ENCODE measurements at regions not wholly inside any gene's neighbourhood (a gene's known extent, or its start where the extent isn't known, plus 50 kb on each side); places are given as distances from the start of the nearest gene placed in this dataset.
"Not testable (repeated sequence)": the region's sequence is repeated elsewhere in the genome, so short reads cannot be mapped to it uniquely, and the experiment has no call there.

DNA sequence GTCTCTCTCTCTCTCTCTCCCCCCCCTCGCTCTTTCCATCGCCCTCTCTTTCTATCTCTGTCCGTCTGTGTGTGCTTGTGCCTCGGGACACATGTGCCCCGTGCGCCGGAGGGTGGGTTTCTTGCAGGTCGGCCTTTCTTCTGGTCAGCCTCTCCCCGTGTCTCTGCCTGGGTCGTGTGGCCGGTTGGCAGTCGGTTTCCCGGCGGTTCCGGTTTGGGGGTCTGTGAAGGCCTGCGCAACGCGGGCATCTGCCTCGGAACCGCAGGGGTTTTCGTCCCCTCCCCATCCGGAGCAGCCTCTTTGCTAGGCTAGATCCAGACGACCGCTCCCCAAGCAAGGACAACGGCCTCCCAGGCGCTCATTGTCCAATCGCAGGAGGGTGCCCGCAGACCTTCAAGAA lies 1418.5 kb upstream of the PCDH10 start:
- H3K9me3 ChIP-seq; H3K36me3 ChIP-seq; DNase-seq (ENCODE audit: extremely low spot score); H3K4me1 ChIP-seq; H3K27ac ChIP-seq (replicated peaks in 1 of 4); intact Hi-C loops (cut with DNase I); H3K4me3 ChIP-seq; H3K27me3 ChIP-seq: not testable (repeated sequence)
- WGBS = 91% methylated on average over 14 of the region's 28 CpGs

DNA sequence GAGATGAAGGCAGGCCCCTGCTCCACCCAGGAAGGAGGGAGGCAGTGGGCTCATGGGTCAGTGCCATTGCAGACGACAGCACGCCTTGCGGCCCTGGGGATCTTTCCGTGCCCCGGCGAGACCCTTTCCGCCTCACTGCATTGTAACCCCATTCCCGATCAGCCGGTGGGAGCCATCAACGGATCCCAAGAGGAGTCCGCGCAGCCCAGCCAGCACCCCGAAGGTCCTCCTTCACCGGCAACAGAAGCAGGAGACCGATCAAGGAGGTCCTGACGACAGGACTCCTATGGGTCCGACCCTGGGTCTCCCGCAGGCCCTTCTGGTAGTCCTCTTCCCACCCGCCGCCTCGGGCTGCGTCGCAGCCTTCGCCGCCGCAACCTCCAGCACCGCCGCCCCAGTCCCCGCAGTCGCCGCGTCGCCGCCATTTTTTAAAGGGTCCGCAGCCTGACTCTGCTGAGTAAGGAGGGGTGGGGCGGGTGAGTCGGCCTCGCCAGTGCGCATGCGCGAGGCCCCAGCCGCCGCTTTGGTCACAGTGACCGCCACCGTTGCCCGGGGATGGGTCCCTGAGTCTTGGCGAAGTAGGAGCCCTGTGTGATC lies 1417.0 kb upstream of the PCDH10 start:
- DNase-seq (ENCODE audit: extremely low spot score); H3K4me1 ChIP-seq; H3K4me3 ChIP-seq; H3K27ac ChIP-seq (replicated peaks in 1 of 4); H3K36me3 ChIP-seq; H3K27me3 ChIP-seq; intact Hi-C loops (cut with DNase I); H3K9me3 ChIP-seq: not testable (repeated sequence)
- 100% methylated on average over 11 of the region's 47 CpGs for WGBS

DNA sequence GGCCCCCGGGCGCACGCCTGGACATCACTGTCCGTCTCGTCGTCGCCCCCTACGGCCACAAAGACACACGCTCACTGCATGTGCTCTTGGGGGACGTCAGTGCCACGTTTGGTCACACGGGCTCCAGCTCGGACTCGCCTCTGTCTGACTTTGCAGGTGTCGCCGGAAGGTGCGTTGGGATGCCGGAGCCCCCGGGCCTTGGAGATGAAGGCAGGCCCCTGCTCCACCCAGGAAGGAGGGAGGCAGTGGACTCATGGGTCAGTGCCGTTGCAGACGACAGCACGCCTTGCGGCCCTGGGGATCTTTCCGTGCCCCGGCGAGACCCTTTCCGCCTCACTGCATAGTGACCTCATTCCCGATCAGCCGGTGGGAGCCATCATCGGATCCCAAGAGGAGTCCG lies 1414.8 kb upstream of the PCDH10 start:
- DNase-seq (ENCODE audit: extremely low spot score); H3K9me3 ChIP-seq; H3K36me3 ChIP-seq; H3K27ac ChIP-seq (replicated peaks in 1 of 4); H3K4me3 ChIP-seq; H3K27me3 ChIP-seq; H3K4me1 ChIP-seq; intact Hi-C loops (cut with DNase I): not testable (repeated sequence)
- no CpG with 5 or more reads among the region's 31 CpGs for WGBS

DNA sequence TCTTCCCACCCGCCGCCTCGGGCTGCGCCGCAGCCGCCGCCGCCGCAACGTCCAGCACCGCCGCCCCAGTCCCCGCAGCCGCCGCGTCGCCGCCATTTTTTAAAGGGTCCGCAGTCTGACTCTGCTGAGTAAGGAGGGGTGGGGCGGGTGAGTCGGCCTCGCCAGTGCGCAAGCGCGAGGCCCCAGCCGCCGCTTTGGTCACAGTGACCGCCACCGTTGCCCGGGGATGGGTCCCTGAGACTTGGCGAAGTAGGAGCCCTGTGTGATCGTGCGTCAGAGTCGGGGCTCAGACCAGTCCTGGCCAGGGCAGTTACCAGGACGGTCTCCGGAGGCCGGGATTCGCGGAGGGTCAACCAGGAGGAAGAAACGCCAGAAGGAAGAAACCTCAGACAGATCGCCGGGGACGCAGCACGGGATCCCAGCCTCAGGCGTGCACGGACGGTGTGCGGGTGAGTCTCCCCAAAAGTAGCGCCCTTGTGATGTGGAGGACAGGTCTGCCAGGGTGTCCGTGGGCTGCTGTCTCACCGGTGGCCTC lies 1414.2 kb upstream of the PCDH10 start:
- H3K36me3 ChIP-seq; H3K27ac ChIP-seq (replicated peaks in 1 of 4); H3K4me1 ChIP-seq; H3K27me3 ChIP-seq; DNase-seq (ENCODE audit: extremely low spot score); H3K4me3 ChIP-seq; intact Hi-C loops (cut with DNase I); H3K9me3 ChIP-seq: not testable (repeated sequence)
- WGBS = 92% methylated on average over 17 of the region's 51 CpGs

DNA sequence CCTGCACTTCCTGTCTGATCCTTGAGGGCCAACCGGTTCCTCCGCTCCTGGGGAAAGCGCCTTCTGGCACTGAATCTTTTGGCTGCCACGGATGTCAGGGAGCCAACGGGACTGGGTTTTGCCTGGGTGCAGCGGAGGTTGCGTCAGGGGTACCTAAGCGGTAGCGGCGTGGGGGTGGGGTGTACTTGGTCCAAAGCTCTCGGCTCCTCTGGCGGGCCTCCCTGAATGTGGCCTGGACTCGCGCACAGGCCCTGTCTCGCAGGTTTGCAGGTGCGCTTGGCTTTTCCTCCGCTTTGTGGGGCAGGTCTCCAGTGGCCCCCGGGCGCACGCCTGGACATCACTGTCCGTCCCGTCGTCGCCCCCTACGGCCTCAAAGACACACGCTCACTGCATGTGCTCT lies 1410.1 kb upstream of the PCDH10 start:
- WGBS = no CpG with 5 or more reads among the region's 26 CpGs
- H3K36me3 ChIP-seq; H3K27ac ChIP-seq (replicated peaks in 1 of 4); H3K9me3 ChIP-seq; H3K27me3 ChIP-seq; DNase-seq (ENCODE audit: extremely low spot score); H3K4me3 ChIP-seq; H3K4me1 ChIP-seq; intact Hi-C loops (cut with DNase I): not testable (repeated sequence)

DNA sequence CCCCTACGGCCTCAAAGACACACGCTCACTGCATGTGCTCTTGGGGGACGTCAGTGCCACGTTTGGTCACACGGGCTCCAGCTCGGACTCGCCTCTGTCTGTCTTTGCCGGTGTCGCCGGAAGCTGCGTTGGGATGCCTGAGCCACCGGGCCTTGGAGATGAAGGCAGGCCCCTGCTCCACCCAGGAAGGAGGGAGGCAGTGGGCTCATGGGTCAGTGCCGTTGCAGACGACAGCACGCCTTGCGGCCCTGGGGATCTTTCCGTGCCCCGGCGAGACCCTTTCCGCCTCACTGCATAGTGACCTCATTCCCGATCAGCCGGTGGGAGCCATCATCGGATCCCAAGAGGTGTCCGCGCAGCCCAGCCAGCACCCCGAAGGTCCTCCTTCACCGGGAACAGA lies 1407.3 kb upstream of the PCDH10 start:
- H3K36me3 ChIP-seq; DNase-seq (ENCODE audit: extremely low spot score); H3K4me1 ChIP-seq; H3K9me3 ChIP-seq; H3K27ac ChIP-seq (replicated peaks in 1 of 4); intact Hi-C loops (cut with DNase I); H3K27me3 ChIP-seq; H3K4me3 ChIP-seq: not testable (repeated sequence)
- WGBS = no CpG with 5 or more reads among the region's 27 CpGs

DNA sequence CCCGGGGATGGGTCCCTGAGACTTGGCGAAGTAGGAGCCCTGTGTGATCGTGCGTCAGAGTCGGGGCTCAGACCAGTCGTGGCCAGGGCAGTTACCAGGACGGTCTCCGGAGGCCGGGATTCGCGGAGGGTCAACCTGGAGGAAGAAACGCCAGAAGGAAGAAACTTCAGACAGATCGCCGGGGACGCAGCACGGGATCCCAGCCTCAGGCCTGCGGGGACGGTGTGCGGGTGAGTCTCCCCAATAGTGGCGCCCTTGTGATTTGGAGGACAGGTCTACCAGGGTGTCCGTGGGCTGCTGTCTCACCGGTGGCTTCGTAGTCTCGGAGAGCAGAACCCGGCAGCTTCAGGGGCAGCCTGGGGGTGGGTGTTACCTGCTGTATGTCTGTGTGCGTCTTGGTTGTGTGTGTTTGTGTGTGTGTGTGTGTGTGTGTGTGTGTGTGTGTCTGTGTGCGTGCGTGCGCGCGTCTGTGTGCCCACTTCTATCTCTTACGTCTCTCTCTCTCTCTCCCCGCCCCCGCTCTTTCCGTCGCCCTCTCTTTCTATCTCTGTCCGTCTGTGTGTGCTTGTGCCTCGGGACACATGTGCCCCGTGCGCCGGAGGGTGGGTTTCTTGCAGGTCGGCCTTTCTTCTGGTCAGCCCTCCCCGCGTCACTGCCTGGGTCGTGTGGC lies 1406.4 kb upstream of the PCDH10 start:
- H3K9me3 ChIP-seq; intact Hi-C loops (cut with DNase I); H3K4me3 ChIP-seq; H3K27ac ChIP-seq (replicated peaks in 1 of 4); H3K4me1 ChIP-seq; H3K27me3 ChIP-seq; H3K36me3 ChIP-seq; DNase-seq (ENCODE audit: extremely low spot score): not testable (repeated sequence)
- 92% methylated on average over 20 of the region's 45 CpGs for WGBS

DNA sequence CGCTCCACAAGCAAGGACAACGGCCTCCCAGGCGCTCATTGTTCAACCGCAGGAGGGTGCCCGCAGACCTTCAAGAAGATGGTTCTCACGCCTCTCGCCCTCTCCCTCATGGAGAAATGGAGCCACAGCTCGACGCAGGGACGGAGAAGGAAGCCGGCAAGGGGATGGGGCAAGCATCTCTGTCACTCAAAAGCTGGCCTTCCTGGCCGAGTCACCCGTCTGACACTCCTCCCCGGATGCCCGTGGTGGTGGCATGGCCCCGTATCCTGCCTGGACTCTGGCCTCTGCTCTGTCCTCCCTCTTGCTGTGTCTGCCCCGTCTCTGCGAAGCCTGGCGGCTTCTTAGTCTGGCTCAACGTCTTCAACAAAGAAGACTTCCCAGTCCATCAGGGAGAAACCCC lies 1405.7 kb upstream of the PCDH10 start:
- H3K9me3 ChIP-seq; H3K27me3 ChIP-seq; H3K36me3 ChIP-seq; intact Hi-C loops (cut with DNase I); DNase-seq (ENCODE audit: extremely low spot score); H3K27ac ChIP-seq (replicated peaks in 1 of 4); H3K4me1 ChIP-seq; H3K4me3 ChIP-seq: not testable (repeated sequence)
- 93% methylated on average over 9 of the region's 20 CpGs for WGBS

DNA sequence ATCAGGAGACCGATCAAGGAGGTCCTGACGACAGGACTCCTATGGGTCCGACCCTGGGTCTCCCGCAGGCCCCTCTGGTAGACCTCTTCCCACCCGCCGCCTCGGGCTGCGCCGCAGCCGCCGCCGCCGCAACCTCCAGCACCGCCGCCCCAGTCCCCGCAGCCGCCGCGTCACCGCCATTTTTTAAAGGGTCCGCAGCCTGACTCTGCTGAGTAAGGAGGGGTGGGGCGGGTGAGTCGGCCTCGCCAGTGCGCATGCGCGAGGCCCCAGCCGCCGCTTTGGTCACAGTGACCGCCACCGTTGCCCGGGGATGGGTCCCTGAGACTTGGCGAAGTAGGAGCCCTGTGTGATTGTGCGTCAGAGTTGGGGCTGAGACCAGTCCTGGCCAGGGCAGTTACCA lies 1401.9 kb upstream of the PCDH10 start:
- H3K4me1 ChIP-seq; H3K9me3 ChIP-seq; H3K27ac ChIP-seq (replicated peaks in 1 of 4); H3K27me3 ChIP-seq; H3K4me3 ChIP-seq; intact Hi-C loops (cut with DNase I); H3K36me3 ChIP-seq; DNase-seq (ENCODE audit: extremely low spot score): not testable (repeated sequence)
- no CpG with 5 or more reads among the region's 34 CpGs for WGBS

DNA sequence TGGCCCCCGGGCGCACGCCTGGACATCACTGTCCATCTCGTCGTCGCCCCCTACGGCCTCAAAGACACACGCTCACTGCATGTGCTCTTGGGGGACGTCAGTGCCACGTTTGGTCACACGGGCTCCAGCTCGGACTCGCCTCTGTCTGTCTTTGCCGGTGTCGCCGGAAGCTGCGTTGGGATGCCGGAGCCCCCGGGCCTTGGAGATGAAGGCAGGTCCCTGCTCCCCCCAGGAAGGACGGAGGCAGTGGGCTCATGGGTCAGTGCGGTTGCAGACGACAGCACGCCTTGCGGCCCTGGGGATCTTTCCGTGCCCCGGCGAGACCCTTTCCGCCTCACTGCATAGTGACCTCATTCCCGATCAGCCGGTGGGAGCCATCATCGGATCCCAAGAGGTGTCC lies 1399.9 kb upstream of the PCDH10 start:
- intact Hi-C loops (cut with DNase I); DNase-seq (ENCODE audit: extremely low spot score); H3K27me3 ChIP-seq; H3K36me3 ChIP-seq; H3K27ac ChIP-seq (replicated peaks in 1 of 4); H3K9me3 ChIP-seq; H3K4me3 ChIP-seq; H3K4me1 ChIP-seq: not testable (repeated sequence)
- WGBS = no CpG with 5 or more reads among the region's 31 CpGs

DNA sequence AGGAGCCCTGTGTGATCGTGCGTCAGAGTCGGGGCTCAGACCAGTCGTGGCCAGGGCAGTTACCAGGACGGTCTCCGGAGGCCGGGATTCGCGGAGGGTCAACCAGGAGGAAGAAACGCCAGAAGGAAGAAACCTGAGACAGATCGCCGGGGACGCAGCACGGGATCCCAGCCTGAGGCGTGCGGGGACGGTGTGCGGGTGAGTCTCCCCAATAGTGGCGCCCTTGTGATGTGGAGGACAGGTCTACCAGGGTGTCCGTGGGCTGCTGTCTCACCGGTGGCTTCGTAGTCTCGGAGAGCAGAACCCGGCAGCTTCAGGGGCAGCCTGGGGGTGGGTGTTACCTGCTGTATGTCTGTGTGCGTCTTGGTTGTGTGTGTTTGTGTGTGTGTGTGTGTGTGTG lies 1399.1 kb upstream of the PCDH10 start:
- intact Hi-C loops (cut with DNase I); H3K9me3 ChIP-seq; H3K4me3 ChIP-seq; H3K36me3 ChIP-seq; H3K27ac ChIP-seq (replicated peaks in 1 of 4); H3K4me1 ChIP-seq; DNase-seq (ENCODE audit: extremely low spot score); H3K27me3 ChIP-seq: not testable (repeated sequence)
- whole genome bisulfite sequencing = 92% methylated on average over 16 of the region's 25 CpGs

DNA sequence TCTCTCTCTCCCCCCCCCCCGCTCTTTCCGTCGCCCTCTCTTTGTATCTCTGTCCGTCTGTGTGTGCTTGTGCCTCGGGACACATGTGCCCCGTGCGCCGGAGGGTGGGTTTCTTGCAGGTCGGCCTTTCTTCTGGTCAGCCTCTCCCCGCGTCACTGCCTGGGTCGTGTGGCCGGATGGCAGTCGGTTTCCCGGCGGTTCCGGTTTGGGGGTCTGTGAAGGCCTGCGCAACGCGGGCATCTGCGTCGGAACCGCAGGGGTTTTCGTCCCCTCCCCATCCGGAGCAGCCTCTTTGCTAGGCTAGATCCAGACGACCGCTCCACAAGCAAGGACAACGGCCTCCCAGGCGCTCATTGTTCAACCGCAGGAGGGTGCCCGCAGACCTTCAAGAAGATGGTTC lies 1398.6 kb upstream of the PCDH10 start:
- DNase-seq (ENCODE audit: extremely low spot score); H3K27me3 ChIP-seq; H3K27ac ChIP-seq (replicated peaks in 1 of 4); H3K9me3 ChIP-seq; H3K4me3 ChIP-seq; H3K4me1 ChIP-seq; intact Hi-C loops (cut with DNase I); H3K36me3 ChIP-seq: not testable (repeated sequence)
- WGBS = 91% methylated on average over 27 of the region's 31 CpGs

DNA sequence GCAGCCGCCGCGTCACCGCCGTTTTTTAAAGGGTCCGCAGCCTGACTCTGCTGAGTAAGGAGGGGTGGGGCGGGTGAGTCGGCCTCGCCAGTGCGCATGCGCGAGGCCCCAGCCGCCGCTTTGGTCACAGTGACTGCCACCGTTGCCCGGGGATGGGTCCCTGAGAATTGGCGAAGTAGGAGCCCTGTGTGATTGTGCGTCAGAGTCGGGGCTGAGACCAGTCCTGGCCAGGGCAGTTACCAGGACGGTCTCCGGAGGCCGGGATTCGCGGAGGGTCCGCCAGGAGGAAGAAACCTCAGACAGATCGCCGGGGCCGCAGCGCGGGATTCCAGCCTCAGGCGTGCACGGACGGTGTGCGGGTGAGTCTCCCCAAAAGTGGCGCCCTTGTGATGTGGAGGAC lies 1386.9 kb upstream of the PCDH10 start:
- H3K4me1 ChIP-seq; H3K27ac ChIP-seq (replicated peaks in 1 of 4); H3K27me3 ChIP-seq; DNase-seq (ENCODE audit: extremely low spot score); H3K4me3 ChIP-seq; intact Hi-C loops (cut with DNase I); H3K36me3 ChIP-seq; H3K9me3 ChIP-seq: not testable (repeated sequence)
- no CpG with 5 or more reads among the region's 35 CpGs for WGBS
